ENCODE measurements at regions not wholly inside any gene's neighbourhood (a gene's known extent, or its start where the extent isn't known, plus 50 kb on each side); places are given as distances from the start of the nearest gene placed in this dataset.

- DNase-seq = no peak
Observed at GRCh38 chr3:177517906-177518305, 320.6 kb upstream of the TBL1XR1 start.

GRCh38 chr3:177519588-177519987 lies 322.3 kb upstream of the TBL1XR1 start:
- DNase-seq = no peak

- DNase-seq = no peak
Observed at GRCh38 chr3:177521305-177521704, 324.0 kb upstream of the TBL1XR1 start.

- DNase-seq = no peak
Observed at GRCh38 chr3:177522051-177522450, 324.8 kb upstream of the TBL1XR1 start.

- DNase-seq = no peak
Observed at GRCh38 chr3:177523067-177523675, 325.9 kb upstream of the TBL1XR1 start.

GRCh38 chr3:177523872-177524438 lies 326.7 kb upstream of the TBL1XR1 start:
- DNase-seq = no peak

- DNase-seq = no peak
Observed at GRCh38 chr3:177524742-177525141, 327.5 kb upstream of the TBL1XR1 start.

GRCh38 chr3:177525414-177525813 lies 328.1 kb upstream of the TBL1XR1 start:
- DNase-seq = no peak

- no peak for DNase-seq
Observed at GRCh38 chr3:177525987-177526712, 328.9 kb upstream of the TBL1XR1 start.

GRCh38 chr3:177527182-177527581 lies 329.9 kb upstream of the TBL1XR1 start:
- no peak for DNase-seq

- no peak for DNase-seq
Observed at GRCh38 chr3:177528306-177529070, 331.2 kb upstream of the TBL1XR1 start.

- no peak for DNase-seq
Observed at GRCh38 chr3:177529071-177529550, 331.8 kb upstream of the TBL1XR1 start.

GRCh38 chr3:177529716-177530335 lies 332.5 kb upstream of the TBL1XR1 start:
- DNase-seq = no peak

GRCh38 chr3:177530908-177531307 lies 333.6 kb upstream of the TBL1XR1 start:
- no peak for DNase-seq

GRCh38 chr3:177536873-177537272 lies 339.6 kb upstream of the TBL1XR1 start:
- DNase-seq = no peak

- DNase-seq = no peak
Observed at GRCh38 chr3:177537612-177538011, 340.3 kb upstream of the TBL1XR1 start.

GRCh38 chr3:177538048-177538749 lies 340.9 kb upstream of the TBL1XR1 start:
- DNase-seq = no peak

- DNase-seq = no peak
Observed at GRCh38 chr3:177538750-177539730, 341.8 kb upstream of the TBL1XR1 start.

GRCh38 chr3:177541541-177541940 lies 344.3 kb upstream of the TBL1XR1 start:
- no peak for DNase-seq

- no peak for DNase-seq
Observed at GRCh38 chr3:177545964-177546363, 348.7 kb upstream of the TBL1XR1 start.

Data from SW 1271 (cell line).